ENCODE measurements at regions not wholly inside any gene's neighbourhood (a gene's known extent, or its start where the extent isn't known, plus 50 kb on each side); places are given as distances from the start of the nearest gene placed in this dataset.

DNA sequence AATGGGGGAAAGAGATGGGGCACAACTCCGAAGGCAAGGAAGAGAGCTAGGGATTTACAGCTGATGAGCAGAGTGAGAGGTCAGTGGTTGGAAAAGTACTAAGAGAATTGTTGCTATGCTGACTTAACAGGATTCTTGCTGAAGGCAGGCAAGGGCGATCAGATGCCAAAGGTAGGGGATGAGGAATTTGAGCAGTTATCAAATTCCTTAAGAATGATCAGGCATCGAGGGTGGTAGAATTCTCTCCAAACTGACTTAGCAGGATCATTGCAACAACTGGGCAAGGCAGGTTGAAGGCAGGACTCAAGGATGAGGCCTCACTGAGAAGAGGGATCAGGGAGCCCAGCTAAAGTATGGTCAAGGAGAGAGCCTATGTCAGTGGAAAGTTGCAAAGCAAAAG, 171.0 kb downstream of the HSD17B3 start:
- Histone ChIP-seq H3K4me2 (ENCODE audit: low read length) (no peak overlapping the region), H3K79me2 (ENCODE audit: insufficient read depth, low read length) (no peaks in the 10 kb centered on the region), H3K4me3 (ENCODE audit: low read depth, low read length, poor library complexity, severe bottlenecking) (no peak overlapping the region), H3K9me3 (ENCODE audit: low read length) (no peaks in the 10 kb centered on the region), H4K20me1 (ENCODE audit: insufficient read depth, low read length) (no peaks in the 10 kb centered on the region), H3K27me3 (ENCODE audit: insufficient read depth, low read length) (no peaks in the 10 kb centered on the region), H3K4me1 (ENCODE audit: insufficient read depth, low read length, severe bottlenecking) (no peaks in the 10 kb centered on the region), H3K9ac (ENCODE audit: low read length) (no peak overlapping the region), H3K36me3 (ENCODE audit: insufficient read depth, low read length) (no peaks in the 10 kb centered on the region), H3K9me2 (ENCODE audit: low read depth, low read length) (no peaks in the 10 kb centered on the region), H3F3A (ENCODE audit: insufficient read depth, low read length) (no peaks in the 10 kb centered on the region), H2AFZ (ENCODE audit: low read length) (no peak overlapping the region), H3K27ac (ENCODE audit: low read depth, low read length, poor library complexity, severe bottlenecking) (no peak overlapping the region)
- no peak for TF ChIP-seq EZH2 (IDR thresholded peaks at IDR 0.05; ENCODE audit: borderline replicate concordance, low read length)
- TF ChIP-seq, protein P1, sequence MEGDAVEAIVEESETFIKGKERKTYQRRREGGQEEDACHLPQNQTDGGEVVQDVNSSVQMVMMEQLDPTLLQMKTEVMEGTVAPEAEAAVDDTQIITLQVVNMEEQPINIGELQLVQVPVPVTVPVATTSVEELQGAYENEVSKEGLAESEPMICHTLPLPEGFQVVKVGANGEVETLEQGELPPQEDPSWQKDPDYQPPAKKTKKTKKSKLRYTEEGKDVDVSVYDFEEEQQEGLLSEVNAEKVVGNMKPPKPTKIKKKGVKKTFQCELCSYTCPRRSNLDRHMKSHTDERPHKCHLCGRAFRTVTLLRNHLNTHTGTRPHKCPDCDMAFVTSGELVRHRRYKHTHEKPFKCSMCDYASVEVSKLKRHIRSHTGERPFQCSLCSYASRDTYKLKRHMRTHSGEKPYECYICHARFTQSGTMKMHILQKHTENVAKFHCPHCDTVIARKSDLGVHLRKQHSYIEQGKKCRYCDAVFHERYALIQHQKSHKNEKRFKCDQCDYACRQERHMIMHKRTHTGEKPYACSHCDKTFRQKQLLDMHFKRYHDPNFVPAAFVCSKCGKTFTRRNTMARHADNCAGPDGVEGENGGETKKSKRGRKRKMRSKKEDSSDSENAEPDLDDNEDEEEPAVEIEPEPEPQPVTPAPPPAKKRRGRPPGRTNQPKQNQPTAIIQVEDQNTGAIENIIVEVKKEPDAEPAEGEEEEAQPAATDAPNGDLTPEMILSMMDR (IDR thresholded peaks at IDR 0.05; ENCODE audit: low read length) = no peak

DNA sequence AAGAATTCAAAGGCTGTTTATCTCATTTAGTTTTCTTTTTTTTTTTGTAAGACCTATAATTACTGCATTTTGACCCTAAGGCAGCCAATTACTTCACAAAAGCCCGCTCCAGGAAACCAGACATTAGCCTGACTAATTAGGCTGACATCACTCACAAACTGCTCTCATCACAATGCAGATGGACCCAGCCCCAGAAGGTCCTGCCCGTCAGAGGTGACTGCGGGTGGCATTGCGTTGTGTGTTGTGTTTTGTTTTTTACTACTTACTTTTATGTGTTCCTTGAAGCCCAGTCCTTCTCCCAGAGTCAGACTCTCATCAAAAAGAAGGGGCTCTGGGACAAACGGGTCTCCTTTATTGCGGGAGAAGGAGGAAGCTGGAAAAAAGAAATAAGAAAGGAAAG, 172.2 kb downstream of the HSD17B3 start:
- Histone ChIP-seq H3K9me2 (ENCODE audit: low read depth, low read length) (no peaks in the 10 kb centered on the region), H4K20me1 (ENCODE audit: insufficient read depth, low read length) (no peaks in the 10 kb centered on the region), H2AFZ (ENCODE audit: low read length) (no peak overlapping the region), H3F3A (ENCODE audit: insufficient read depth, low read length) (no peaks in the 10 kb centered on the region), H3K4me2 (ENCODE audit: low read length) (no peak overlapping the region), H3K36me3 (ENCODE audit: insufficient read depth, low read length) (no peaks in the 10 kb centered on the region), H3K27ac (ENCODE audit: low read depth, low read length, poor library complexity, severe bottlenecking) (no peak overlapping the region), H3K9me3 (ENCODE audit: low read length) (no peaks in the 10 kb centered on the region), H3K4me1 (ENCODE audit: insufficient read depth, low read length, severe bottlenecking) (no peaks in the 10 kb centered on the region), H3K4me3 (ENCODE audit: low read depth, low read length, poor library complexity, severe bottlenecking) (no peak overlapping the region), H3K79me2 (ENCODE audit: insufficient read depth, low read length) (no peaks in the 10 kb centered on the region), H3K9ac (ENCODE audit: low read length) (no peak overlapping the region), H3K27me3 (ENCODE audit: insufficient read depth, low read length) (no peaks in the 10 kb centered on the region)
- TF ChIP-seq, protein P1 (IDR thresholded peaks at IDR 0.05; ENCODE audit: low read length) = no peak
- no peak for TF ChIP-seq EZH2 (IDR thresholded peaks at IDR 0.05; ENCODE audit: borderline replicate concordance, low read length)

DNA sequence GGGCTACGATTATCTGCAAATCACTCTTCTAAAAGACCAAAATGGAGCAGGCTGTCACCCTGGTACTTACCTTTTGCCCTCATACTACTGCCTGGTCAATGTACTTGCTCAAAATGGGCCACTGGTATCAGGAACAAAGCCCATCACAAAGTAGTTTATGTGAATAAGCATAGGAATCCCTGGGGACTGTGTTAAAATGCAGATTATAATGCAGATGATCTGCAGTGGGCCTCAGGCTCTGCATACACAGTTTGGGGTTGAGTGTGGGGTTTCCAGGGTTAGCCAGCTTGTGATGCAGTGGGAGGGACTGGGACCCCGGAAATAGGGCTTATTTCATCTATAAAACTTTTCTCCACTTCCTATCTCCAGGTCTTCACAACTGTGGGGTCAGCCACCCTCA, 173.1 kb downstream of the HSD17B3 start:
- Histone ChIP-seq H2AFZ (ENCODE audit: low read length) (no peak overlapping the region), H3K27me3 (ENCODE audit: insufficient read depth, low read length) (no peaks in the 10 kb centered on the region), H3K9ac (ENCODE audit: low read length) (no peak overlapping the region), H3K4me2 (ENCODE audit: low read length) (no peak overlapping the region), H3F3A (ENCODE audit: insufficient read depth, low read length) (no peaks in the 10 kb centered on the region), H3K36me3 (ENCODE audit: insufficient read depth, low read length) (no peaks in the 10 kb centered on the region), H3K4me1 (ENCODE audit: insufficient read depth, low read length, severe bottlenecking) (no peaks in the 10 kb centered on the region), H3K9me3 (ENCODE audit: low read length) (no peaks in the 10 kb centered on the region), H3K9me2 (ENCODE audit: low read depth, low read length) (no peaks in the 10 kb centered on the region), H4K20me1 (ENCODE audit: insufficient read depth, low read length) (no peaks in the 10 kb centered on the region), H3K27ac (ENCODE audit: low read depth, low read length, poor library complexity, severe bottlenecking) (no peak overlapping the region), H3K79me2 (ENCODE audit: insufficient read depth, low read length) (no peaks in the 10 kb centered on the region), H3K4me3 (ENCODE audit: low read depth, low read length, poor library complexity, severe bottlenecking) (no peak overlapping the region)
- TF ChIP-seq, protein P1 (IDR thresholded peaks at IDR 0.05; ENCODE audit: low read length) = no peak
- TF ChIP-seq EZH2 (IDR thresholded peaks at IDR 0.05; ENCODE audit: borderline replicate concordance, low read length) = no peak
